ENCODE measurements at regions not wholly inside any gene's neighbourhood (a gene's known extent, or its start where the extent isn't known, plus 50 kb on each side); places are given as distances from the start of the nearest gene placed in this dataset.

GRCh38 chr4:123916821-123917220, 520.2 kb downstream of the SPRY1 start:
- TF ChIP-seq CTCF (conservative IDR thresholded peaks at IDR 0.05 in 1 of 2, IDR thresholded peaks at IDR 0.05 in 1 of 2; ENCODE audit: extremely low read depth in 1 of 2, insufficient read depth in 1 of 2, low read depth in 1 of 2, low read length in 2 of 2) (no peak), EZH2 (IDR thresholded peaks at IDR 0.05; ENCODE audit: borderline replicate concordance, low read length) (no peak)
